ENCODE measurements at regions not wholly inside any gene's neighbourhood (a gene's known extent, or its start where the extent isn't known, plus 50 kb on each side); places are given as distances from the start of the nearest gene placed in this dataset.
"Not testable (repeated sequence)": the region's sequence is repeated elsewhere in the genome, so short reads cannot be mapped to it uniquely, and the experiment has no call there.

DNA sequence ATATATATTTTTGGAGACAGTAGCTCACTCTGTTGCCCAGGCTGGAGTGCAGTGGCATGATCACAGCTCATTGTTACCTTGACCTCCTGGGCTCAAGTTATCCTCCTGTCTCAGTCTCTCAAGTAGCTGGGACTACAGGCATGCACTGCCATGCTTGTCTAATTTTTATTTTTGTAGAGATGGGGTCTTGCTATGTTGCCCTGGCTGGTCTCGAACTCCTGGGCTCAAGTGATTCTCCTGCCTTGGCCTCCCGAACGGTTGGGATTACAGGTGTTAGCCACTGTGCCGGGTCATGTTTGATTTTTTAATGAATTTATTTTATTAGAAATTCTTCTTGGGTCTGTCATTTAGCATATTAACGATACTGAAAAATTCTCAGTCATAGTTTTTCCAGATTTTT is 70.5 kb downstream of the TMEM270 start:
- ChIA-PET CTCF (no interaction called here), POLR2A (no interaction called here)
- H3K27me3 ChIP-seq (ENCODE audit: control insufficient read depth, insufficient read depth, low read length): no peaks in the 10 kb centered on the region
- no peak for TF ChIP-seq CTCF (IDR thresholded peaks at IDR 0.05; ENCODE audit: insufficient read depth, low read depth, low read length)
- DNase-seq (ENCODE audit: low read depth): no peak
- no peaks in the 10 kb centered on the region for H3K36me3 ChIP-seq (ENCODE audit: control insufficient read depth, insufficient read depth, low read length)
- H3K4me3 ChIP-seq (ENCODE audit: low read depth, low read length): no peak overlapping the region

- CTCF ChIA-PET: no interaction called here
These were observed 71.4 kb downstream of the TMEM270 start for GRCh38 chr7:73932364-73932763.

GRCh38 chr7:73933091-73933490 is 72.1 kb downstream of the TMEM270 start:
- H3K4me3 ChIP-seq (ENCODE audit: low read depth, low read length): no peak overlapping the region
- POLR2A ChIA-PET: no interaction called here
- CTCF ChIA-PET: interaction anchor here (0.6 to 2.2 kb wide), 2 partner anchors 11 to 28 kb away, joined by 3 to 5 read pairs; no protein-coding TSS in a partner anchor
- H3K27me3 ChIP-seq (ENCODE audit: control insufficient read depth, insufficient read depth, low read length): no peaks in the 10 kb centered on the region
- no peak for DNase-seq (ENCODE audit: low read depth)
- TF ChIP-seq CTCF (IDR thresholded peaks at IDR 0.05; ENCODE audit: insufficient read depth, low read depth, low read length): no peak
- H3K36me3 ChIP-seq (ENCODE audit: control insufficient read depth, insufficient read depth, low read length): no peaks in the 10 kb centered on the region

More at GRCh38 chr7:73932364-73932763, 71.4 kb downstream of the TMEM270 start:
- H3K36me3 ChIP-seq (ENCODE audit: control insufficient read depth, insufficient read depth, low read length): no peaks in the 10 kb centered on the region
- no peak for DNase-seq (ENCODE audit: low read depth)
- no peaks in the 10 kb centered on the region for H3K27me3 ChIP-seq (ENCODE audit: control insufficient read depth, insufficient read depth, low read length)
- POLR2A ChIA-PET: no interaction called here
- TF ChIP-seq CTCF (IDR thresholded peaks at IDR 0.05; ENCODE audit: insufficient read depth, low read depth, low read length): no peak
- no peak overlapping the region for H3K4me3 ChIP-seq (ENCODE audit: low read depth, low read length)

DNA sequence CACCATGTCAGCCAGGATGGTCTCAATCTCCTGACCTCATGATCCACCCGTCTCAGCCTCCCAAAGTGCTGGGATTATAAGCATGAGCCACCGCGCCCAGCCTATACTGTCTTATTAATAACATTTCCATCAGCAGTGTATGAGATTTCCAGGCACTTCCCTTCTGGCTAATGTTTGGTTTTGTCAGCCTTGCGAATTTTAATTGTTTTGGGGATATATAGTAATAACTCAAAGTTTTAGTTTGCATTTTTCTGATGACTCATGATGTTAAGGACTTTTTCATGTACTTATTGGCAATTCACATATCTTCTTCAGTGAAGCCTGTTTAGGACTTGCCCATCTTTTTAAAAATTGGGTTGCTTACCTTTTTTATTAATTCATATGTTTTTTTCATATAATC is 76.0 kb downstream of the TMEM270 start:
- ChIA-PET CTCF (no interaction called here), POLR2A (no interaction called here)
- no peaks in the 10 kb centered on the region for H3K27me3 ChIP-seq (ENCODE audit: control insufficient read depth, insufficient read depth, low read length)
- no peaks in the 10 kb centered on the region for H3K36me3 ChIP-seq (ENCODE audit: control insufficient read depth, insufficient read depth, low read length)
- H3K4me3 ChIP-seq (ENCODE audit: low read depth, low read length): no peak overlapping the region
- TF ChIP-seq CTCF (IDR thresholded peaks at IDR 0.05; ENCODE audit: insufficient read depth, low read depth, low read length): no peak
- no peak for DNase-seq (ENCODE audit: low read depth)

GRCh38 chr7:73937650-73938049 is 76.7 kb downstream of the TMEM270 start:
- H3K36me3 ChIP-seq (ENCODE audit: control insufficient read depth, insufficient read depth, low read length); H3K27me3 ChIP-seq (ENCODE audit: control insufficient read depth, insufficient read depth, low read length); POLR2A ChIA-PET; H3K4me3 ChIP-seq (ENCODE audit: low read depth, low read length); DNase-seq (ENCODE audit: low read depth): not testable (repeated sequence)
- CTCF ChIA-PET: interaction anchor here (0.6 to 1.3 kb wide), 3 partner anchors 41 to 145 kb away, joined by 3 to 8 read pairs (median 6); no protein-coding TSS in a partner anchor

- H3K4me3 ChIP-seq (ENCODE audit: low read depth, low read length): no peak overlapping the region
- H3K27me3 ChIP-seq (ENCODE audit: control insufficient read depth, insufficient read depth, low read length): no peaks in the 10 kb centered on the region
- ChIA-PET POLR2A (no interaction called here), CTCF (no interaction called here)
- no peaks in the 10 kb centered on the region for H3K36me3 ChIP-seq (ENCODE audit: control insufficient read depth, insufficient read depth, low read length)
- DNase-seq (ENCODE audit: low read depth): no peak
- TF ChIP-seq CTCF (IDR thresholded peaks at IDR 0.05; ENCODE audit: insufficient read depth, low read depth, low read length): no peak
These were observed 78.6 kb downstream of the TMEM270 start for GRCh38 chr7:73939528-73939927.

Measured in BJ (cell line).